Activated CD4-positive, alpha-beta T cell treated with anti-CD3 and anti-CD28 coated beads, Interleukin-2, amount 10 ng/mL, durations not matched to agents 7 days and 5 days (primary cell): ENCODE measurements at regions not wholly inside any gene's neighbourhood (a gene's known extent, or its start where the extent isn't known, plus 50 kb on each side); places are given as distances from the start of the nearest gene placed in this dataset.

Experiments
- CTCF ChIA-PET: fragments of 350-600 bp; sonication (Branson Sonifier 250); formaldehyde crosslinking; loops from one replicate; lab custom pipeline; 2021; ENCODE audit warnings: antibody characterized with exemption; lab: Charles Lee
- POLR2A ChIA-PET: fragments of 350-600 bp; sonication (Branson Sonifier 250); formaldehyde crosslinking; loops from one replicate; lab custom pipeline; 2021; ENCODE audit warnings: antibody characterized with exemption; lab: Charles Lee
- DNase-seq: peaks from one replicate; pipeline ENCODE4 v3.0.0-alpha.2; 2020
- H3K27ac Mint-ChIP-seq: one replicate; pipeline ENCODE4 v1.8.0; 2021; ENCODE audit warnings: mild to moderate bottlenecking, moderate library complexity, mixed read lengths
- H3K27me3 Mint-ChIP-seq: one replicate; pipeline ENCODE4 v1.8.0; 2021; ENCODE audit warnings: mixed read lengths
- H3K36me3 Mint-ChIP-seq: one replicate; pipeline ENCODE4 v1.8.0; 2021; ENCODE audit warnings: low read depth, mixed read lengths
- H3K4me1 Mint-ChIP-seq: one replicate; pipeline ENCODE4 v1.8.0; 2021; ENCODE audit warnings: mixed read lengths
- H3K4me3 Mint-ChIP-seq: one replicate; pipeline ENCODE4 v1.8.0; 2021; ENCODE audit warnings: mild to moderate bottlenecking, moderate library complexity, mixed read lengths
- H3K9me3 Mint-ChIP-seq: one replicate; pipeline ENCODE4 v1.8.0; 2021; ENCODE audit warnings: mixed read lengths

DNA sequence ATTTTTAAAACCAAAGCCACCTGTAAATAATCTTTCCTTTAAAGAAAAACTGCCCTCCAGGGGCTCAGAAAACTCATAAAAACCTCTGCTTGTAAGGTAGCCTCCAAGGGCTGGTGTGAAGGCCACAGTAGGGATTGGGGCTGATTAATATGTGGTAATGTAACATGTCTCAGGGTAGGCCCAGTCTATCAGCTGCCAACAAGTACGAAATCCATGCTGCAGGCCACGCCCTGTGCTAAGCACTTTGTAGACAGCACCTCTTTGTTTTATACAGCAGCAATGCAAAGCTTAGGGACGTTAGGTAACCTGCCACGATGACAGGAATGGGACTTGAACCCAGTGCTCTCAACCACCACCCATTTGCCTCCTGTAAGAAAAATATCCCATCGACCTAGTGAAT, 65.6 kb upstream of the PRICKLE2 start:
- POLR2A ChIA-PET, result no interaction called here
- peaks cover 2% of the 10 kb centered on the region for H3K27me3 Mint-ChIP-seq
- no peak overlapping the region for H3K4me3 Mint-ChIP-seq
- no peak for DNase-seq
- H3K36me3 Mint-ChIP-seq, result no peaks in the 10 kb centered on the region
- CTCF ChIA-PET, result no interaction called here
- H3K27ac Mint-ChIP-seq, result no peak overlapping the region
- no peaks in the 10 kb centered on the region for H3K9me3 Mint-ChIP-seq
- no peaks in the 10 kb centered on the region for H3K4me1 Mint-ChIP-seq

DNA sequence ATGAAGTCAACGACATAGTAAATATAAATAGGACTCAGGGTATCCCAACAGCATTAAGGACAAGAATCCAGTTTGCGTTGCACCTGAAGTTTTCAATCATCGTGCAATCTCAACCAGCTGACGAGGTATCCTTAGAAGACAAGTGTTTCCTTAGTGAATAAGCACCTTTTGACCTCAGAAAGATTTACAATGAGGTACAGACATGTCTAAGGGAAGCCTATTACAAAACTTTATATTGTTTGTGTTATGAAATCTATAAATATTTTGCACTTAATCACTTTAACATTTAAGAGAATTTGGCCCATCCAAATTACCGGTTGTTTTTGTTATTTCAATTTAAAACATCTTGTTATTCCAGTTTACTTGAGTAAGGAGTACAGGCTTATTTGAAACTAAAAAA, 64.9 kb upstream of the PRICKLE2 start:
- Mint-ChIP-seq H3K27ac (no peak overlapping the region), H3K9me3 (no peaks in the 10 kb centered on the region), H3K27me3 (peaks cover 2% of the 10 kb centered on the region), H3K4me1 (no peaks in the 10 kb centered on the region), H3K4me3 (no peak overlapping the region), H3K36me3 (no peaks in the 10 kb centered on the region)
- no peak for DNase-seq
- ChIA-PET CTCF (no interaction called here), POLR2A (no interaction called here)

GRCh38 chr3:64289622-64290021, 64.4 kb upstream of the PRICKLE2 start:
- no peaks in the 10 kb centered on the region for H3K36me3 Mint-ChIP-seq
- H3K27ac Mint-ChIP-seq, result no peak overlapping the region
- peaks cover 2% of the 10 kb centered on the region for H3K27me3 Mint-ChIP-seq
- ChIA-PET CTCF (no interaction called here), POLR2A (no interaction called here)
- H3K4me3 Mint-ChIP-seq, result no peak overlapping the region
- H3K9me3 Mint-ChIP-seq, result no peaks in the 10 kb centered on the region
- H3K4me1 Mint-ChIP-seq, result no peaks in the 10 kb centered on the region
- DNase-seq, result no peak

DNA sequence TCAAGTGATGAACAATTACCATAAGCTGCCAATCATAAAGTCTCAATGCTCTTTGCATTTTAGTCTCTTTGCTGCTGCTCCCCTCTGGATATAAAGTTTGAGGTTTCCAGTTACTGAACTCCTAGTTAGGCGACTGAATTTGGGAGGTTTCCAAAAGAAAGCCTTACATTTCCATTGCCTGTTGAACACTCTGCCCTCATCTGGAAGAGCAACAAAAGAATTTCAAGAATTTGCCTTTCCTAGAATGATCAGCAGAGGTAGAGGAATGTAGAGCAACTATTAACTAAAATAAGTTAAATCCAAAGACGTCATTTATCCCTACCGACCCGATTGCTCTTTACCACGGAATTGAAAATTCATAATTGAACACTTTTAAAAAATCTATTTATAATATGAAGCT, 53.4 kb upstream of the PRICKLE2 start:
- no peak overlapping the region for H3K27ac Mint-ChIP-seq
- no peaks in the 10 kb centered on the region for H3K4me1 Mint-ChIP-seq
- POLR2A ChIA-PET, result no interaction called here
- no peak for DNase-seq
- H3K36me3 Mint-ChIP-seq, result no peaks in the 10 kb centered on the region
- no peak overlapping the region for H3K4me3 Mint-ChIP-seq
- H3K27me3 Mint-ChIP-seq, result peaks cover under 1% of the 10 kb centered on the region
- CTCF ChIA-PET, result no interaction called here
- H3K9me3 Mint-ChIP-seq, result no peaks in the 10 kb centered on the region

GRCh38 chr3:64276131-64276530, 50.9 kb upstream of the PRICKLE2 start:
- Mint-ChIP-seq H3K4me3 (no peak overlapping the region), H3K36me3 (no peaks in the 10 kb centered on the region), H3K27me3 (no peaks in the 10 kb centered on the region), H3K27ac (no peak overlapping the region), H3K4me1 (no peaks in the 10 kb centered on the region), H3K9me3 (no peaks in the 10 kb centered on the region)
- CTCF ChIA-PET, result no interaction called here
- no peak for DNase-seq
- POLR2A ChIA-PET, result no interaction called here
